H1 (cell line): ENCODE measurements at regions not wholly inside any gene's neighbourhood (a gene's known extent, or its start where the extent isn't known, plus 50 kb on each side); places are given as distances from the start of the nearest gene placed in this dataset.

Source experiments
- BACH1 ChIP-seq: IDR thresholded peaks from 2 replicates; pipeline ENCODE4 v1.6.1; 2012; ENCODE audit warnings: low read length, improper control_type of control experiment
- MAFK ChIP-seq: IDR thresholded peaks from 2 replicates; pipeline ENCODE4 v1.6.1; 2012; ENCODE audit warnings: low read depth, mild to moderate bottlenecking, improper control_type of control experiment, low read length

DNA sequence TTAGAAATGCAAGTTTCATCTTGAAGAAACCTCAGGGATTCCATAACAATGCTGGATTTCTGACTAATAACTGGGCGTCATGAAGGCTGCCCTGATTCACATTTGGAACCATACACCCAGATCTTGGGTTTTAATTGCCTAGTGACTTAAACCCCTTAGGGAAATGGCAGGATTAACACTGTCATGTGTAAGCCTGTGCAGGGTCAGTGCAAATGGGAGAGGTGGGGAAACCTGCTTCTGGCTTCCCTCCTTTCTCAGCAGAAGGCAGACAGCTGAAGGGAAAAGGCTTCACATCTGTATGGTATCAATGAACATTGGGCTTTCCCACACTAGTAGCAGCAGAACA is 364.2 kb downstream of the ANKRD30A start (continued):
- TF ChIP-seq MAFK (no peak), BACH1 (no peak)
